ENCODE measurements at regions not wholly inside any gene's neighbourhood (a gene's known extent, or its start where the extent isn't known, plus 50 kb on each side); places are given as distances from the start of the nearest gene placed in this dataset.

GRCh38 chr3:34890247-34890646 lies 749.1 kb upstream of the ARPP21 start:
- TF ChIP-seq CTCF (IDR thresholded peaks at IDR 0.05) (no peak), POLR2AphosphoS5 (IDR thresholded peaks at IDR 0.05; ENCODE audit: low read depth, low read length) (no peak), TCF7L2 (IDR thresholded peaks at IDR 0.05; ENCODE audit: low read depth, low read length) (no peak)
